ENCODE measurements at regions not wholly inside any gene's neighbourhood (a gene's known extent, or its start where the extent isn't known, plus 50 kb on each side); places are given as distances from the start of the nearest gene placed in this dataset.

GRCh38 chr2:217106650-217107014, 246.8 kb upstream of the TNP1 start:
- TF ChIP-seq POLR2AphosphoS5 (IDR thresholded peaks at IDR 0.05; ENCODE audit: borderline replicate concordance, low read depth, low read length) (no peak), EZH2 (IDR thresholded peaks at IDR 0.05) (no peak)

All from SK-N-MC (cell line).